Muscle layer of duodenum (tissue), 2 donors: ENCODE measurements at regions not wholly inside any gene's neighbourhood (a gene's known extent, or its start where the extent isn't known, plus 50 kb on each side); places are given as distances from the start of the nearest gene placed in this dataset.
"Not testable (repeated sequence)": the region's sequence is repeated elsewhere in the genome, so short reads cannot be mapped to it uniquely, and the experiment has no call there.

ENCODE experiments used
- H3K27ac ChIP-seq: one replicate; pipeline ENCODE4 v1.7.0; 2013; ENCODE audit warnings: mild to moderate bottlenecking, low read length
- H3K27me3 ChIP-seq: one replicate; pipeline ENCODE4 v1.7.0; 2013; ENCODE audit warnings: low read depth, mild to moderate bottlenecking, control low read depth, low read length
- H3K36me3 ChIP-seq, 2 donors: one replicate each; pipeline ENCODE4 v1.7.0; 2013; ENCODE audit warnings: low read length in 2 of 2, control low read depth in 1 of 2, mild to moderate bottlenecking in 1 of 2; ENCODE audit not compliant: insufficient read depth in 2 of 2, control insufficient read depth in 1 of 2
- H3K4me1 ChIP-seq, 2 donors: one replicate each; pipeline ENCODE4 v1.7.0; 2013; ENCODE audit warnings: low read length in 2 of 2, mild to moderate bottlenecking in 2 of 2, control low read depth in 1 of 2, moderate library complexity in 1 of 2; ENCODE audit not compliant: insufficient read depth in 2 of 2, control insufficient read depth in 1 of 2
- H3K4me3 ChIP-seq, 2 donors: one replicate each; pipeline ENCODE4 v1.7.0; 2013; ENCODE audit warnings: low read length in 2 of 2, low read depth in 1 of 2, mild to moderate bottlenecking in 1 of 2
- H3K9me3 ChIP-seq, 2 donors: one replicate each; pipeline ENCODE4 v1.7.0; 2013; ENCODE audit warnings: low read length in 2 of 2, control low read depth in 1 of 2, mild to moderate bottlenecking in 1 of 2; ENCODE audit not compliant: control insufficient read depth in 1 of 2
- donor health status: healthy.

DNA sequence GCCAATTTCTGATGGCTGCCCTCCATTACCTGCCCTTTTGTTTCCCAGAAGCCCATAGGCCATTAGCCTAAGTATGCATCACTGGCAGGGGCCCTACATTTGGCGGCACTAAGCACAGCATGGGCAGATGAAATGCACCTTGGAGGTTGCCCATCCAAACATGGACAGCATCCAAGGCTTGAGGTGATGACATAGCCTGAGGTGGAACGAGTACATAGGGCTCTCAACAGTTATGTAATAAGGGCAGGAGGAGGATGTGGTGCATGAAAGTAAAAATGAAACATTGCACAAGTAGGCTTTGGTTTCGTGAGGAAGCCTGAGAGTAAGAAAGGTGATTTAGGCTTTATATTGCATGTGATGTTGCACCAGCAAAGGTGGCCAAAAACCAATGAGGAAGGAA is 148.1 kb downstream of the FAM76B start:
- H3K4me1 ChIP-seq = no peaks in the 10 kb centered on the region
- no peaks in the 10 kb centered on the region for H3K27me3 ChIP-seq
- H3K36me3 ChIP-seq = no peaks in the 10 kb centered on the region
- no peak overlapping the region for H3K27ac ChIP-seq
- peaks cover 0 to 3% of the 10 kb centered on the region in 2 donors for H3K9me3 ChIP-seq
- no peak overlapping the region for H3K4me3 ChIP-seq

DNA sequence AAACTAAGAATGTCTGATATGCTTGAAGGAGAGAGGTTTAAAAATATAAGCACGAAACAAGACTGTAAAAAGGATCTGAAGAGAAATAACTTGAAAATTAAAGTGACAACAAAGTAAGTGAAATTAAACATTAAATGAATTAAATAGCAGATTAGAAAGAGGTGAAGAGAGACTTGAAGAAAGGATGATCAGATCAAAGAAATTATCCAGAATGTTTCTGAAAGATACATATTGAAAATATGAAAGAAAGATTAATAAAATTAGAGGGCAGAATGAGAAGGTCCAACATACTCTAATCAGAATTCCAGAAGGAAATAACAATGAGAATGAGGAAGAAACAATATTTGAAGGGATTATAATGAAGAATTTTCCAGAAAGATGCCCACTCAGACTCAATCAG is 151.1 kb downstream of the FAM76B start:
- Histone ChIP-seq H3K27me3 (no peaks in the 10 kb centered on the region), H3K4me1 (no peaks in the 10 kb centered on the region), H3K36me3 (no peaks in the 10 kb centered on the region), H3K9me3 (peaks cover 0 to 3% of the 10 kb centered on the region in 2 donors), H3K27ac (no peak overlapping the region), H3K4me3 (no peak overlapping the region)

DNA sequence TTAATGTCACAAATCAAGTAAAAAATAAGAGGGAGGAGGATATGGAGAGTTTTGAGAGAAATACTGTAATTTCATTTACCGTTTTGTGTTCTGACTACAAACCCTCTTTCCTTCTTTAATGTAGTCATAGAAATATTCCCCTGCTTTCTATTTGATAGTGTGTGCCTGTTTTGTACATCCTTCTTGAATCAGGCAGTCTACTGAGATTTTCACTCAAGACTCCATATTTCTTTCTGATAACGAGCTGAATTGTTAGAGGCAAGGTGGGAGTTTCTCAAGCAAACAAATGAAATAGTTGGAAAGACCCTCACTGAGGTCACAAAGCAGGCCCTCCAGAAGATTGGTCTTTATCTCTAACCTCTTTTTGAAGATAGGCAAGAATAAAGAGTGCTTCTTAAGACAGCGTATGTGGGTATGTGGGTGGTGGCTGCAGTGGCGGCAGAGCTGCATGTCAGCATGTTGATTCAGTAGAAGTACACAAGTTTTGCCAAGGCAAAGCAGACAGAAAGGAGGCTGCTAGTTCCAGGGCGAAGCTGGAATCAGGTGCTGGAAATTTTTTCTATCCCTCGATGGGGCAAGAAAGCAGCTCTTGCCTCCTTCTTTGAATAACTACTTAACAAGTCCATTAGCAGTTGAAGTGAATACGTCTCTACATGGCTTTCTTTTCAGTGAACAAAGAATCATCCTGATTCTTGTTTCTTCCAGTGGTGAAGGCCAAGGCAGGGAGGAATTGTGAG is 164.2 kb downstream of the FAM76B start:
- H3K4me1 ChIP-seq = no peaks in the 10 kb centered on the region
- no peak overlapping the region for H3K27ac ChIP-seq
- H3K36me3 ChIP-seq = no peaks in the 10 kb centered on the region
- no peak overlapping the region for H3K4me3 ChIP-seq
- H3K9me3 ChIP-seq = peaks cover 0 to 3% of the 10 kb centered on the region in 2 donors
- no peaks in the 10 kb centered on the region for H3K27me3 ChIP-seq

DNA sequence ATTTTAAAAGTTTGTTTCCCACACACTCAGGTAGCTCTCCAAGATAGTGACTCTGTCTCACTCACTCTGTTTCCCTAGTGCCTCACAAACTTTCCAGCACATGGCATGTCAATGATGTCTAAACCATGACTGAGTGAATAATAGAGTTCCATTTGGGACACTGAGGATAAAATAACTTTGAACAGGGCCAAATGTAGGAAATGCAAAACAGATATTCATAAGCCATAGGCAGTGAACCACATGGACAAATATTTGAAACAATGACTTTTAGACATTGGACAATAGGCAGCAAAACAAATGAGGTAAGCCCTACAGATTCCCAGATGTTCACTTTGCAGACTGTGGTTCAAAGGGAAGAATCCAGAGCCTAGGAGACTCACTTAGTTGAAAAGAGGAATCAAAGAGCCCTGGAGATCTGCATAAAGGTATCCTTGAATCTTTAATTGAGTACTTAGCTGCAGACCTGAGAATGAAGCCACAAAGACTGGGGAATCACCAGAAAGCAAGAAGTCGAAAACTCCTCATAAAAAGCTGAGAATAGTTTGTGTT is 173.3 kb downstream of the FAM76B start:
- H3K27ac ChIP-seq = no peak overlapping the region
- H3K36me3 ChIP-seq = no peaks in the 10 kb centered on the region
- peaks cover 0 to 6% of the 10 kb centered on the region in 2 donors for H3K9me3 ChIP-seq
- no peaks in the 10 kb centered on the region for H3K4me1 ChIP-seq
- H3K4me3 ChIP-seq = no peak overlapping the region
- H3K27me3 ChIP-seq = no peaks in the 10 kb centered on the region

DNA sequence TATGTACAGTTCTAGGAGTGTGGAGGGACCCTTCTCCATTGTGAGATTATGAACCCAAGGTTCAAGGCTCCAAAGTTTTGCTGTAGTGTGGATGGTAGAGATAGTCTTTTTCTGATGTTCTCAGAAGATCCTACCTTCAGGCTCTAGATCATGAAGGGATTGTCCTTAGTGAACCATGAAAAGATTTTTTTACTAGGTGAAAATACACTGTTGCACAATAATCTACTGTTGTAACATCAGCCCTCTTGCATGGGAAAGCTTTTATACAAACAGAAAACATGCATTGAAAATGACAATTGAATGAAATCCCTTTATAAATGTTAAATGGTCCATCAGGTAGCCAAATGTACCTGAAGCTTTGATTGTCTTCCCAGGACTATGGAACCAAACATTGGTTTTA is 177.8 kb downstream of the FAM76B start:
- Histone ChIP-seq H3K36me3 (no peaks in the 10 kb centered on the region), H3K4me3 (no peak overlapping the region), H3K27me3 (no peaks in the 10 kb centered on the region), H3K4me1 (no peaks in the 10 kb centered on the region), H3K27ac (no peak overlapping the region), H3K9me3 (no peaks in the 10 kb centered on the region)

DNA sequence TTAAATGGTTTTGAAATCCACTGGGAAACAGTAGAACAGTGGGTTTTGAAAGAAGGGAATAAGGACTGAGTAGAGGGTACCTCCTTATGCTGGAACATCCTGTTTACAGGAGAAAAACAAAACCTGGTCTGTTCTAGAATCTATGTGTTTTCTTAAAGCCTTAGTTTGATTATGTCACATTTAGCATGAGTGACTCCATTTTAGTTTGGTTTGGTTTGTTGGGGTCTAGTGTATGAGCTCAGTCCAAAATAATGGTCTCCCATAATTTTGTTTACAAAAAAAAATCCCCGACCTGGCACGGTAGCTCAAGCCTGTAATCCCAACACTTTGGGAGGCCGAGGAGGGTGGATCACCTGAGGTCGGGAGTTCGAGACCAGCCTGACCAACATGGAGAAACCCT is 179.4 kb downstream of the FAM76B start:
- H3K27me3 ChIP-seq, H3K9me3 ChIP-seq, H3K27ac ChIP-seq, H3K36me3 ChIP-seq, H3K4me1 ChIP-seq, H3K4me3 ChIP-seq: not testable (repeated sequence)

DNA sequence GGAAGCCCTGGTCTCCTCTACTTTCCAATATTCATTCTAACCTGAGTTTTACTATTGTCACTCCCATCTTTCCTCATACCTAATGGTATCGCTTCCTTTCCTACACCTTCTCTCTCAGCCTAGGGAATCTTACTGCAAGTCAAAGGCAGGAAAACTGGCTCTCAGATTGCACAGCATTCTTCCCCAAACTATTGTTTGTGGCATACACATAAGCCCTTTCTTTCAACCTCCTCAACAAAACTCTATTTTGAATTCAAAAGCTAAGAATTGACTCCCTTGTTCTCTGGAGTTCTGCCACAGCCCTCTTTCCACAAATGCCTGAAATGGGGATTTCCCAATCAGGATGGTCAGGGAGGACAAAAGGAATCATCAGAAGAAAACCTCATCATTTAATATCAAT is 181.5 kb downstream of the FAM76B start:
- Histone ChIP-seq H3K27ac (no peak overlapping the region), H3K4me3 (no peak overlapping the region), H3K9me3 (no peaks in the 10 kb centered on the region), H3K4me1 (no peaks in the 10 kb centered on the region), H3K27me3 (no peaks in the 10 kb centered on the region), H3K36me3 (no peaks in the 10 kb centered on the region)

DNA sequence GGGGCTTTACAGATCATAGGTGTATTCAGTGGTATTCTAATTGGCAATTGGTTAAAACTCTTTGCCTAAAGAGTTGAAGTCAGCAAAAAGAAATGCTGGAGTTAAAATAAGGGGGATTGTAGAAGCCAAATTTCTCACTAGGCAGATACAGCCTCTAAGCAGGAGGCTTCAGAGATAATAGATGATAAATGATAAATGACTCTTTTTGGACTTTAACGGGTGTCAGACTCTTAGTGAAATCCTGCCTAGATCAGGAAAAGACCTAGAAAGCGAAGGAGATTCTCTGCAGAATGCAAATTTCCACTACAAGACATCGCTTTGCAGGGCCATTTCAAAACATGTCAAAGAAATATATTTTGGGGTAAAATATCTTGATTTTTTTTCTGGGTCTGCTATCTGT is 182.8 kb downstream of the FAM76B start:
- Histone ChIP-seq H3K27me3 (no peaks in the 10 kb centered on the region), H3K36me3 (no peaks in the 10 kb centered on the region), H3K27ac (no peak overlapping the region), H3K9me3 (no peaks in the 10 kb centered on the region), H3K4me3 (no peak overlapping the region), H3K4me1 (no peaks in the 10 kb centered on the region)

DNA sequence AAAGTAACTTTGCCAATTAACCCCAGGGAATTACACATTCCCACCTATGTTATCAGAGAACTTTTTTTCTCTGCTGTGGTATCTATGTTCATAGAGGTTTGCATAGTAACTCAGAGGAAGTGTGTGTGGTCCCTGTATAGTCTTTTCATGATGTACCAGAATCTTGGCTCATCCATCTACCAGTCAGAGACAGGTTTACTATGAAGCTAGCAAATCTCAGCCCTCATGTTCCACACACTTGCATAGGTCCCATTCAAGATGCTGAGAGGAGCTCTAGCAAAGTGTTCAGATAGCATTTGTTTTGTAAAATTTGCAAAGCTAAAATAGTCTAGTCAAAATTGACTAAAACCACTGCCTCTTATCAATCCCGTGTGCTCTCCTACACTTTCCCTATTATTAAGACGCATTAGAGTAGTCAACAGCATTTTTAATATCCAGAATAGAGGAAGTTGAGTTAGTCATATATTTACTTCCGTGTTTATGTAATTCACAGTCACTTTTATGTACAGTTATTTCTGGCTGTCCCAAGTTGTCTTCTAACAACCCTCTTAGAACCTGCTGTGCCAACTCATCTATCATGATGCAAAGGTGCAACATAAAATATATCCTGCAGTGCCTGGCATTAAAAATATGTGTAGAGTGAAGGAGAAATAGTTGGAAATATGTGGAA is 184.2 kb downstream of the FAM76B start:
- no peak overlapping the region for H3K27ac ChIP-seq
- no peaks in the 10 kb centered on the region for H3K4me1 ChIP-seq
- no peaks in the 10 kb centered on the region for H3K9me3 ChIP-seq
- H3K27me3 ChIP-seq = no peaks in the 10 kb centered on the region
- H3K36me3 ChIP-seq = no peaks in the 10 kb centered on the region
- no peak overlapping the region for H3K4me3 ChIP-seq

DNA sequence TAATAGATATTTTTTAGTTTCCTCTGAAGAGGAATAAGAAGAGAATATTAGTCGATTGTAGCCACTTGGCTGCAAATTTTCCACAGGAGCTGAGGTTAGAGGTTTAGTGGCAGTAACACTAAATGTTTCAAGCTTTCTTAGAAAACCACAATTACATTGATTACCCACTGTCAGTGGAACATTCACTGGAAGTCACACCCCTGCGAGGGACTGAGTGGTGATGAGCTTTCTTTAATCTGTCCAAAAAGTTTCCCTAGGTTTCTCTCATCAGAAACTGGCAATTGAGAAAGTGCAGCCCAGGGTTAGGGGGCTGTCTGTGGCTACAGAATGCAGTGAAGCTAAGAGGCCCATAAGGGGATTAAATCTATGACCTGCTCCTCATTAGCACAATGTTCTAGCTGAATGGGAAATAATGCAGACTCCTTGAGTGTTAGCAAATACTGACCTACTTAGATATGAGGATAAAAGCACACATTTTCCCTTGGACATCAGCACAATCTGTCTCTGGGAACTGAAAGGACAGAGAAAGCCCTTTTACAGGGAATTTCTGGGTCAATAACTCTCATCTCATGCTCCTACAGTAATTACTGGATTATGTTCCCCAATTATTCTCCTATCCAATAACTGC is 189.5 kb downstream of the FAM76B start:
- Histone ChIP-seq H3K27ac (no peak overlapping the region), H3K4me1 (no peaks in the 10 kb centered on the region), H3K36me3 (no peaks in the 10 kb centered on the region), H3K9me3 (no peaks in the 10 kb centered on the region), H3K4me3 (no peak overlapping the region), H3K27me3 (no peaks in the 10 kb centered on the region)

DNA sequence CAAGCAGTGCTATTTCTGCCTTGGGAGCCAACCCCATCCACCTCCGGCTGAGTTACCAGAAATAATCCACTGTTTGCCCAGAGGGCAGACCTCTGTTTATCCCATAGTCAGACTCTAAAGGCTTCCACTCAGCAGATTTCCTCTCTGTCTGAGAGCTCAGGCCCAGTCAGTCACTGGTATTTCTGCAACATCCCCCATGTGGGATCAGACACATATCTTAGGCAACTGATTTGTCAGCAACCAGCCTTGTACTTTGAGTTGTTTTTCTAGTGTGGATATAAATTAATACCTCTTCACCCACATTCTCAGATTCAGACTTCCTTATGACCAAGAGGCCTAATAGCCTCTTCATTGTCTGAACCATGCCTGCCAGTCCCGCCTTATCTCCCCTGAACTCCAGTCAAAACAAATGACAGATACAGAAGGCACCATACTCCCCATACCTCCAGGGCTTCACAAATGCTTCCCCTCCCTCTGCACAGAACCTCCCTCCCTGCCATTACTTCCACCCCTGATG is 193.6 kb downstream of the FAM76B start:
- no peaks in the 10 kb centered on the region for H3K36me3 ChIP-seq
- no peaks in the 10 kb centered on the region for H3K9me3 ChIP-seq
- H3K27ac ChIP-seq = no peak overlapping the region
- H3K27me3 ChIP-seq = no peaks in the 10 kb centered on the region
- no peaks in the 10 kb centered on the region for H3K4me1 ChIP-seq
- no peak overlapping the region for H3K4me3 ChIP-seq
